ENCODE measurements at regions not wholly inside any gene's neighbourhood (a gene's known extent, or its start where the extent isn't known, plus 50 kb on each side); places are given as distances from the start of the nearest gene placed in this dataset.

GRCh38 chr4:123034023-123034422 is 111.6 kb upstream of the NUDT6 start:
- Histone ChIP-seq H3K36me3 (no peaks in the 10 kb centered on the region), H3K27ac (no peak overlapping the region), H3K4me3 (no peak overlapping the region), H3K4me1 (no peaks in the 10 kb centered on the region), H3K9me3 (no peaks in the 10 kb centered on the region), H3K27me3 (no peaks in the 10 kb centered on the region)
- TF ChIP-seq POLR2A (IDR thresholded peaks at IDR 0.05): no peak
- TF ChIP-seq, protein P1, sequence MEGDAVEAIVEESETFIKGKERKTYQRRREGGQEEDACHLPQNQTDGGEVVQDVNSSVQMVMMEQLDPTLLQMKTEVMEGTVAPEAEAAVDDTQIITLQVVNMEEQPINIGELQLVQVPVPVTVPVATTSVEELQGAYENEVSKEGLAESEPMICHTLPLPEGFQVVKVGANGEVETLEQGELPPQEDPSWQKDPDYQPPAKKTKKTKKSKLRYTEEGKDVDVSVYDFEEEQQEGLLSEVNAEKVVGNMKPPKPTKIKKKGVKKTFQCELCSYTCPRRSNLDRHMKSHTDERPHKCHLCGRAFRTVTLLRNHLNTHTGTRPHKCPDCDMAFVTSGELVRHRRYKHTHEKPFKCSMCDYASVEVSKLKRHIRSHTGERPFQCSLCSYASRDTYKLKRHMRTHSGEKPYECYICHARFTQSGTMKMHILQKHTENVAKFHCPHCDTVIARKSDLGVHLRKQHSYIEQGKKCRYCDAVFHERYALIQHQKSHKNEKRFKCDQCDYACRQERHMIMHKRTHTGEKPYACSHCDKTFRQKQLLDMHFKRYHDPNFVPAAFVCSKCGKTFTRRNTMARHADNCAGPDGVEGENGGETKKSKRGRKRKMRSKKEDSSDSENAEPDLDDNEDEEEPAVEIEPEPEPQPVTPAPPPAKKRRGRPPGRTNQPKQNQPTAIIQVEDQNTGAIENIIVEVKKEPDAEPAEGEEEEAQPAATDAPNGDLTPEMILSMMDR (IDR thresholded peaks at IDR 0.05 in 4 of 5, conservative IDR thresholded peaks at IDR 0.05 in 1 of 5): no peak
- no peak for ATAC-seq
- in situ Hi-C loops (cut with MboI; ENCODE audit: low sequenced_read_pairs in 4 of 4) (no loop called here), intact Hi-C loops (cut with DNase I; ENCODE audit: low total_unique reads) (no loop called here)
- DNase-seq: no peak

- no peaks in the 10 kb centered on the region for H3K36me3 ChIP-seq
- TF ChIP-seq, protein P1 (IDR thresholded peaks at IDR 0.05 in 4 of 5, conservative IDR thresholded peaks at IDR 0.05 in 1 of 5): no peak
- no peak for TF ChIP-seq POLR2A (IDR thresholded peaks at IDR 0.05)
- H3K27me3 ChIP-seq: no peaks in the 10 kb centered on the region
- no peaks in the 10 kb centered on the region for H3K9me3 ChIP-seq
- H3K4me3 ChIP-seq: no peak overlapping the region
- intact Hi-C loops (cut with DNase I; ENCODE audit: low total_unique reads) (no loop called here), in situ Hi-C loops (cut with MboI; ENCODE audit: low sequenced_read_pairs in 4 of 4) (no loop called here)
- no peak for DNase-seq
- H3K4me1 ChIP-seq: no peaks in the 10 kb centered on the region
- ATAC-seq: no peak
- H3K27ac ChIP-seq: no peak overlapping the region
Measured at GRCh38 chr4:123035239-123035638, 112.8 kb upstream of the NUDT6 start.

DNA sequence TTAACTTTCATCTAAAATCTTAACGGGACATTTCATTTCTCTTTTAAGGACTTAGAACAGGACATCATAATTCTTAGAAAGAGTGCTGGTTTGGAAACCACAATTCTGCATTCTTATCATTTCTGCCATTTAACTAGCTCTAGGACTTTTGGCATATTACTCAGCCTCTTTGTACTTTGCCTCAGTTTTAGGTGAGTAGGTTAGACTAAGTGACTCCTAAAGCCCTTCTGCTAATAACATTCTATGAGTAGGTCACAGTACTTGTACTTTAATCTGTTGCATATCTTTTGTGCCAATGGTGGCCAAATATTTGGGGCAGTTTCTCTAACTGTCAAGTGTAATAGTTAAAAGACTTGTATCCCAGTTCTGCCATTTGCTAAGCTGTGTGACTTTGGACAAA is 115.4 kb upstream of the NUDT6 start:
- H3K27ac ChIP-seq: no peak overlapping the region
- no peaks in the 10 kb centered on the region for H3K27me3 ChIP-seq
- TF ChIP-seq, protein P1 (IDR thresholded peaks at IDR 0.05 in 4 of 5, conservative IDR thresholded peaks at IDR 0.05 in 1 of 5): no peak
- TF ChIP-seq POLR2A (IDR thresholded peaks at IDR 0.05): no peak
- intact Hi-C loops (cut with DNase I; ENCODE audit: low total_unique reads) (no loop called here), in situ Hi-C loops (cut with MboI; ENCODE audit: low sequenced_read_pairs in 4 of 4) (no loop called here)
- no peaks in the 10 kb centered on the region for H3K36me3 ChIP-seq
- DNase-seq (no peak), ATAC-seq (no peak)
- no peaks in the 10 kb centered on the region for H3K4me1 ChIP-seq
- H3K9me3 ChIP-seq: no peaks in the 10 kb centered on the region
- no peak overlapping the region for H3K4me3 ChIP-seq

DNA sequence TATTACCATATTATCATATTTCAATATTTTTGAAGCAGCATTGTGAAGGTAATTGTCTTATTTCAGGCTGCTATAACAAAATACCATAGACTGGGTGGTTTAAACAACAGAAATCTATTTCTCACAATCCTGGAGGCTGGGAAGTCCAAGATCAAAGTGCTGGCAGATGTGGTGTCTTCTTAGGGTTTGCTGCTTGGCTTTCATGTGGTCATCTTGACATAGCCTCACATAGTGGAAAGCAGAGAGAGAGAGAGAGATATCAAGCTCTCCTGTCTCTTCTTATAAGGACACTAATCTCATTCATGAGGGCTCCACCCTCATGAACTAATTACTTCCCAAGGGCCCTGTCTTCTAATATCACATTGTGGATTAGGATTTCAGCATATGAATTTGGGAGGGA is 119.7 kb upstream of the NUDT6 start:
- H3K27ac ChIP-seq: no peak overlapping the region
- in situ Hi-C loops (cut with MboI; ENCODE audit: low sequenced_read_pairs in 4 of 4) (no loop called here), intact Hi-C loops (cut with DNase I; ENCODE audit: low total_unique reads) (no loop called here)
- no peaks in the 10 kb centered on the region for H3K4me1 ChIP-seq
- no peaks in the 10 kb centered on the region for H3K27me3 ChIP-seq
- no peaks in the 10 kb centered on the region for H3K9me3 ChIP-seq
- DNase-seq (no peak), ATAC-seq (no peak)
- TF ChIP-seq POLR2A (IDR thresholded peaks at IDR 0.05): no peak
- TF ChIP-seq, protein P1 (IDR thresholded peaks at IDR 0.05 in 4 of 5, conservative IDR thresholded peaks at IDR 0.05 in 1 of 5): no peak
- H3K36me3 ChIP-seq: no peaks in the 10 kb centered on the region
- no peak overlapping the region for H3K4me3 ChIP-seq

GRCh38 chr4:123043013-123043412 is 120.6 kb upstream of the NUDT6 start:
- no peak overlapping the region for H3K4me3 ChIP-seq
- no peaks in the 10 kb centered on the region for H3K9me3 ChIP-seq
- no peaks in the 10 kb centered on the region for H3K4me1 ChIP-seq
- no peak for ATAC-seq
- in situ Hi-C loops (cut with MboI; ENCODE audit: low sequenced_read_pairs in 4 of 4): no loop called here
- intact Hi-C loops (cut with DNase I; ENCODE audit: low total_unique reads): no loop called here
- no peak overlapping the region for H3K27ac ChIP-seq
- no peaks in the 10 kb centered on the region for H3K27me3 ChIP-seq
- DNase-seq: no peak
- no peaks in the 10 kb centered on the region for H3K36me3 ChIP-seq
- no peak for TF ChIP-seq POLR2A (IDR thresholded peaks at IDR 0.05)
- TF ChIP-seq, protein P1 (IDR thresholded peaks at IDR 0.05 in 4 of 5, conservative IDR thresholded peaks at IDR 0.05 in 1 of 5): no peak

Data from gastrocnemius medialis (tissue), 4 donors.